Urothelium cell line (cell line): ENCODE measurements at regions not wholly inside any gene's neighbourhood (a gene's known extent, or its start where the extent isn't known, plus 50 kb on each side); places are given as distances from the start of the nearest gene placed in this dataset.
A peak's percentile ranks its signal among the peaks of the same experiment; 100 is the strongest.

Experiments
- DNase-seq: peaks from one replicate; pipeline ENCODE4 v3.0.0; 2011; ENCODE audit warnings: low spot score, mixed read lengths
- FAIRE-seq: peaks from 2 replicates; lab custom pipeline; 2011; peaks lifted over from hg19 to GRCh38; lab: Jason Lieb, UNC

- FAIRE-seq (no peak), DNase-seq (no peak)
These were observed 171.4 kb downstream of the PTN start for GRCh38 chr7:137172105-137172590.

GRCh38 chr7:137169282-137169698, 174.2 kb downstream of the PTN start:
- DNase-seq (peak; percentile 57), FAIRE-seq (no peak)

- FAIRE-seq (no peak), DNase-seq (no peak)
These were observed 175.9 kb downstream of the PTN start for GRCh38 chr7:137167609-137168008.

GRCh38 chr7:137166363-137166762, 177.2 kb downstream of the PTN start:
- FAIRE-seq (no peak), DNase-seq (no peak)

GRCh38 chr7:137165786-137166185, 177.7 kb downstream of the PTN start:
- no peak for FAIRE-seq

GRCh38 chr7:137165241-137165640, 178.3 kb downstream of the PTN start:
- DNase-seq: no peak
- FAIRE-seq: no peak

More at GRCh38 chr7:137165786-137166185, 177.7 kb downstream of the PTN start:
- DNase-seq: no peak

- no peak for DNase-seq
- FAIRE-seq: no peak
These were observed 179.3 kb downstream of the PTN start for GRCh38 chr7:137164251-137164650.

- no peak for FAIRE-seq
- no peak for DNase-seq
These were observed 183.3 kb downstream of the PTN start for GRCh38 chr7:137160236-137160635.

GRCh38 chr7:137157256-137157655, 186.3 kb downstream of the PTN start:
- FAIRE-seq: no peak

GRCh38 chr7:137151690-137152052, 191.9 kb downstream of the PTN start:
- DNase-seq (no peak), FAIRE-seq (no peak)

More at GRCh38 chr7:137157256-137157655, 186.3 kb downstream of the PTN start:
- no peak for DNase-seq

GRCh38 chr7:137151041-137151689, 192.4 kb downstream of the PTN start:
- DNase-seq (no peak), FAIRE-seq (no peak)

GRCh38 chr7:137147338-137147720, 196.2 kb downstream of the PTN start:
- FAIRE-seq: no peak
- DNase-seq: no peak

GRCh38 chr7:137146552-137147337, 196.8 kb downstream of the PTN start:
- no peak for FAIRE-seq
- peak; percentile 14 for DNase-seq

GRCh38 chr7:137146012-137146455, 197.5 kb downstream of the PTN start:
- no peak for FAIRE-seq
- peak; percentile 14 for DNase-seq

- FAIRE-seq: no peak
- DNase-seq: no peak
These were observed 201.2 kb downstream of the PTN start for GRCh38 chr7:137142376-137142775.

- DNase-seq: no peak
- no peak for FAIRE-seq
These were observed 207.7 kb downstream of the PTN start for GRCh38 chr7:137135654-137136350.

- peak; percentile 23 for DNase-seq
These were observed 212.8 kb downstream of the PTN start for GRCh38 chr7:137130751-137131158.

GRCh38 chr7:137129025-137129424, 214.5 kb downstream of the PTN start:
- FAIRE-seq: no peak
- DNase-seq: no peak

More at GRCh38 chr7:137130751-137131158, 212.8 kb downstream of the PTN start:
- FAIRE-seq: no peak

GRCh38 chr7:137127806-137128205, 215.7 kb downstream of the PTN start:
- DNase-seq (no peak), FAIRE-seq (no peak)

- FAIRE-seq (no peak), DNase-seq (no peak)
These were observed 216.5 kb downstream of the PTN start for GRCh38 chr7:137127058-137127457.

GRCh38 chr7:137122145-137122544, 221.4 kb downstream of the PTN start:
- no peak for FAIRE-seq
- no peak for DNase-seq
